HG03097 (cell line): ENCODE measurements at regions not wholly inside any gene's neighbourhood (a gene's known extent, or its start where the extent isn't known, plus 50 kb on each side); places are given as distances from the start of the nearest gene placed in this dataset.

Experiments used
- ATAC-seq: cut with Tn5 transposase; IDR thresholded peaks from one replicate; pipeline ENCODE4 v1.9.1; 2021; ENCODE audit not compliant: unreplicated experiment, low FRiP score

GRCh38 chr1:78410643-78411042 is 80.1 kb upstream of the PTGFR start:
- no peak for ATAC-seq

- no peak for ATAC-seq
Observed at GRCh38 chr1:78411707-78412106, 79.1 kb upstream of the PTGFR start.

GRCh38 chr1:78415165-78415564 is 75.6 kb upstream of the PTGFR start:
- ATAC-seq: no peak

- no peak for ATAC-seq
Observed at GRCh38 chr1:78419309-78419708, 71.5 kb upstream of the PTGFR start.

- no peak for ATAC-seq
Observed at GRCh38 chr1:78420181-78420580, 70.6 kb upstream of the PTGFR start.

- ATAC-seq: no peak
Observed at GRCh38 chr1:78420688-78421087, 70.1 kb upstream of the PTGFR start.

- no peak for ATAC-seq
Observed at GRCh38 chr1:78424720-78425119, 66.1 kb upstream of the PTGFR start.

GRCh38 chr1:78426408-78426807 is 64.4 kb upstream of the PTGFR start:
- no peak for ATAC-seq

- ATAC-seq: no peak
Observed at GRCh38 chr1:78427506-78427905, 63.3 kb upstream of the PTGFR start.

- ATAC-seq: no peak
Observed at GRCh38 chr1:78432016-78432415, 58.8 kb upstream of the PTGFR start.

- no peak for ATAC-seq
Observed at GRCh38 chr1:78434351-78434750, 56.4 kb upstream of the PTGFR start.

GRCh38 chr1:78436961-78437360 is 53.8 kb upstream of the PTGFR start:
- no peak for ATAC-seq

- no peak for ATAC-seq
Observed at GRCh38 chr1:78437396-78437795, 53.4 kb upstream of the PTGFR start.

GRCh38 chr1:78437941-78438340 is 52.8 kb upstream of the PTGFR start:
- no peak for ATAC-seq

- ATAC-seq: no peak
Observed at GRCh38 chr1:78440381-78440793, 50.4 kb upstream of the PTGFR start.
